ENCODE measurements at regions not wholly inside any gene's neighbourhood (a gene's known extent, or its start where the extent isn't known, plus 50 kb on each side); places are given as distances from the start of the nearest gene placed in this dataset.

- H3K27ac ChIP-seq = no peak overlapping the region
- intact Hi-C loops (cut with DNase I) = no loop called here
- H3K4me3 ChIP-seq = no peak overlapping the region
- no peaks in the 10 kb centered on the region for H3K27me3 ChIP-seq
- TF ChIP-seq, protein P1, sequence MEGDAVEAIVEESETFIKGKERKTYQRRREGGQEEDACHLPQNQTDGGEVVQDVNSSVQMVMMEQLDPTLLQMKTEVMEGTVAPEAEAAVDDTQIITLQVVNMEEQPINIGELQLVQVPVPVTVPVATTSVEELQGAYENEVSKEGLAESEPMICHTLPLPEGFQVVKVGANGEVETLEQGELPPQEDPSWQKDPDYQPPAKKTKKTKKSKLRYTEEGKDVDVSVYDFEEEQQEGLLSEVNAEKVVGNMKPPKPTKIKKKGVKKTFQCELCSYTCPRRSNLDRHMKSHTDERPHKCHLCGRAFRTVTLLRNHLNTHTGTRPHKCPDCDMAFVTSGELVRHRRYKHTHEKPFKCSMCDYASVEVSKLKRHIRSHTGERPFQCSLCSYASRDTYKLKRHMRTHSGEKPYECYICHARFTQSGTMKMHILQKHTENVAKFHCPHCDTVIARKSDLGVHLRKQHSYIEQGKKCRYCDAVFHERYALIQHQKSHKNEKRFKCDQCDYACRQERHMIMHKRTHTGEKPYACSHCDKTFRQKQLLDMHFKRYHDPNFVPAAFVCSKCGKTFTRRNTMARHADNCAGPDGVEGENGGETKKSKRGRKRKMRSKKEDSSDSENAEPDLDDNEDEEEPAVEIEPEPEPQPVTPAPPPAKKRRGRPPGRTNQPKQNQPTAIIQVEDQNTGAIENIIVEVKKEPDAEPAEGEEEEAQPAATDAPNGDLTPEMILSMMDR (IDR thresholded peaks at IDR 0.05) = no peak
- no peak for DNase-seq (ENCODE audit: low spot score in 2 of 2)
- H3K9me3 ChIP-seq = no peaks in the 10 kb centered on the region
- no peaks in the 10 kb centered on the region for H3K4me1 ChIP-seq
- no peaks in the 10 kb centered on the region for H3K36me3 ChIP-seq
Observed at GRCh38 chr3:187952849-187953248, 201.1 kb upstream of the LPP start.

DNA sequence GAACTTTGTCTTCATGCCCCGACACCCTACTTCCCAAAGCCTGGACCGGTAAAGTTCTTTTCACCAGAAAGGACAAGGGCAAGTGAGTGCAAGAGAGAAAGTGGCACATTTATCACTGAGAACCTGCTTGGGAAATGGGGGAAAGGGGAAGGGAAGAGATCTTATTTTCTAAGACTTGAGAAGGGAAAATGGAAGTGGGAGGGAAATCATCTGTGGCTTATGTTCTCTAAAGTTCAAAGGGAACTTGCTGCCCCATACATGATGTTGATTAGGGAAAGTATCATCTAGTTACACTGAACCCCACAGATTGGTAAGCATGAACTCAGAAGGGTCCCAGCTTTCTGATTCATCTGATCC, 199.5 kb upstream of the LPP start:
- DNase-seq (ENCODE audit: low spot score in 2 of 2) = no peak
- no peak overlapping the region for H3K27ac ChIP-seq
- intact Hi-C loops (cut with DNase I) = no loop called here
- no peaks in the 10 kb centered on the region for H3K27me3 ChIP-seq
- no peaks in the 10 kb centered on the region for H3K4me1 ChIP-seq
- H3K9me3 ChIP-seq = no peaks in the 10 kb centered on the region
- H3K4me3 ChIP-seq = no peak overlapping the region
- no peaks in the 10 kb centered on the region for H3K36me3 ChIP-seq
- TF ChIP-seq, protein P1 (IDR thresholded peaks at IDR 0.05) = no peak

- H3K9me3 ChIP-seq = no peaks in the 10 kb centered on the region
- no peak for DNase-seq (ENCODE audit: low spot score in 2 of 2)
- intact Hi-C loops (cut with DNase I) = no loop called here
- H3K4me1 ChIP-seq = no peaks in the 10 kb centered on the region
- no peak overlapping the region for H3K4me3 ChIP-seq
- TF ChIP-seq, protein P1 (IDR thresholded peaks at IDR 0.05) = no peak
- H3K36me3 ChIP-seq = no peaks in the 10 kb centered on the region
- H3K27me3 ChIP-seq = no peaks in the 10 kb centered on the region
- H3K27ac ChIP-seq = no peak overlapping the region
Observed at GRCh38 chr3:187954873-187955586, 198.9 kb upstream of the LPP start.

DNA sequence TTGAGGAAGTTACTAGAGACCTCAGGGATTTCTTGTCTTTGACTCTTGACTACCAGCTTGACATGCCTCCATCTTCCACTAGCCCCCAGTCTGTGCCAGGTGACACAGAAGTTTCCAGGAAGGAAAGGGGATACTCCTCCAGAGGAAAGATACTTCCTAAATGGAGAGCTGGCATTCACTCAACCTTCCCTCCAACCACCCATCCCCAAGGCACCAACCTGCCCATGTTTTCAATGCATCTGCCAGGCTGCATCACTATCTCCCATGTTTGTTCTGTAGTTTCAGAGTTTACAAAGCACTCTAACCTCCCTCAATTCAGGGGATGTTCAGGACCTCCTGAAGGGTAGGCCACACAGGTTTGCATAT, 198.4 kb upstream of the LPP start:
- H3K27ac ChIP-seq = no peak overlapping the region
- H3K4me3 ChIP-seq = no peak overlapping the region
- no peaks in the 10 kb centered on the region for H3K9me3 ChIP-seq
- intact Hi-C loops (cut with DNase I) = no loop called here
- no peaks in the 10 kb centered on the region for H3K27me3 ChIP-seq
- DNase-seq (ENCODE audit: low spot score in 2 of 2) = no peak
- TF ChIP-seq, protein P1 (IDR thresholded peaks at IDR 0.05) = no peak
- H3K36me3 ChIP-seq = no peaks in the 10 kb centered on the region
- no peaks in the 10 kb centered on the region for H3K4me1 ChIP-seq

DNA sequence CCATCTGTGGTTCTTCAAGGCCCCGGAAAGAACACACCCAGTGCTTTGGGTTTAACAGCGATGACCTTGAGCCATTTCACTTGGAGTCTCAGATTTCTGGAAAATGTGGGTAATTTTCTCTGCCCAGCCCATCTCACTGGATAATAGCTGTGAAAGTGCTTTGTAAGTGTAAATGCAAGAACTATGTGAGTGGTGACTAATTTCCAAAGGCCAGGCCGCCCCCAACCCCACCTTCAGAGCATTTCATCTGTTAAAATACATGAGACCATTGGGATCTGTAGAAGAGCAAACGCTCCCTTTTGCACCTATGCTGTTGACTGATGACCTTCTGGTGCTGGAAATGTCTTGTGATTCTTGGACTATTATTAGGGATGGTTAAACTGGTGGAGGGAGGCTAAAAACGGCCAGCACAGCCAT, 196.8 kb upstream of the LPP start:
- Histone ChIP-seq H3K36me3 (no peaks in the 10 kb centered on the region), H3K27ac (no peak overlapping the region), H3K4me3 (no peak overlapping the region), H3K27me3 (no peaks in the 10 kb centered on the region), H3K9me3 (no peaks in the 10 kb centered on the region), H3K4me1 (no peaks in the 10 kb centered on the region)
- TF ChIP-seq, protein P1 (IDR thresholded peaks at IDR 0.05) = no peak
- intact Hi-C loops (cut with DNase I) = no loop called here
- DNase-seq (ENCODE audit: low spot score in 2 of 2) = no peak

GRCh38 chr3:187957582-187957981, 196.4 kb upstream of the LPP start:
- TF ChIP-seq, protein P1 (IDR thresholded peaks at IDR 0.05) = no peak
- no peak for DNase-seq (ENCODE audit: low spot score in 2 of 2)
- Histone ChIP-seq H3K27me3 (no peaks in the 10 kb centered on the region), H3K36me3 (no peaks in the 10 kb centered on the region), H3K4me1 (no peaks in the 10 kb centered on the region), H3K9me3 (no peaks in the 10 kb centered on the region), H3K27ac (no peak overlapping the region), H3K4me3 (no peak overlapping the region)
- intact Hi-C loops (cut with DNase I) = no loop called here

All from ascending aorta (tissue), 2 donors.